Suprapubic skin (tissue), 4 donors: ENCODE measurements at regions not wholly inside any gene's neighbourhood (a gene's known extent, or its start where the extent isn't known, plus 50 kb on each side); places are given as distances from the start of the nearest gene placed in this dataset.

Experiments used
- POLR2A ChIP-seq, 2 donors: fragments of 450-650 bp; IDR thresholded peaks; one replicate each; pipeline ENCODE4 v1.6.1; 2017; ENCODE audit warnings: antibody characterized with exemption in 2 of 2, mild to moderate bottlenecking in 2 of 2, moderate library complexity in 2 of 2
- POLR2AphosphoS5 ChIP-seq, 3 donors: sonication (generic); formaldehyde crosslinking; IDR thresholded peaks; one replicate each; pipeline ENCODE4 v1.6.1; 2017; ENCODE audit warnings: antibody characterized with exemption in 3 of 3
- TF ChIP-seq, protein P1 (sequence below), 2 donors: fragments of 200-600 bp in 1 of 2; fragments of 450-650 bp in 1 of 2; sonication (generic) in 1 of 2; IDR thresholded peaks; one replicate each; pipeline ENCODE4 v1.5.1; 2016 to 2019; ENCODE audit warnings: antibody characterized with exemption in 2 of 2, mild to moderate bottlenecking in 1 of 2, moderate library complexity in 1 of 2

DNA sequence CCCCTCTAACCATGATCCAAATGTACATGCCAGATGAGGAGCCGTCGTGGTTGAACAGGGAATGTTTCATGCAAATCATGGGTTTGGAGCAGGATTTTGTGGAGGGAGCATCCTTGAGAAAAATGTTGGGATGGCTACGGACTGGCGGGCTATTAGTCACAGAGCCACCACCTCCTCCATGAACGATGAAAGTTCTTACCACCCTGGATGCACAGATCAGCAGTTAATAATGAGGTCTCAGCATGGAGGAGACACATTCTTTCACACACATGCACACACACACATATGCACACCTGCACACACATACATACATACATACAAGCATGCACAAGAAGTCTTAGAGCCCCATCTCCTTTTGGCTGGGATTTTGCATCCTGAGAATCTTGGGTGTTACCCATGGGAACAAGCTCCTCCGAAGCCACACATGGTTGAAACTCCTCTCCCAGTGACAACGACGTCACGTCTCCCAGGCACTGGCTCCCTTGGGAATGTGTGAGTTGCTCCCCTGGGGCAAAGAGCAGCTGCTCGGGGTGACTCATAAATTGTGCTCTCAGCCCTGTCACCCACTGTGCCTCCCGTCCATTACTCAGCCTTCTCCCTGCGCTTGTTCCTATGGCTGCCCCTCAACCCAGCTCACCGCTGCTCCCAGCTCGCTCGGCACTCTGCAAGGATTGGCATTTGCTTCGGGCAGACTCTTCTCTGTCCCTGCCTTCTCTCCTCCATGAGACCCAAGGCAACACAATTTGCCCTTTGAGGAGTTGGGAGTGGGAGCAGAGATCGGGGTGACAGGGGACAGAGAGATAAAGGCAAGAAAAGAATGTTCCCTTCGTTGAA is 344.6 kb downstream of the SOX9 start:
- TF ChIP-seq, protein P1, sequence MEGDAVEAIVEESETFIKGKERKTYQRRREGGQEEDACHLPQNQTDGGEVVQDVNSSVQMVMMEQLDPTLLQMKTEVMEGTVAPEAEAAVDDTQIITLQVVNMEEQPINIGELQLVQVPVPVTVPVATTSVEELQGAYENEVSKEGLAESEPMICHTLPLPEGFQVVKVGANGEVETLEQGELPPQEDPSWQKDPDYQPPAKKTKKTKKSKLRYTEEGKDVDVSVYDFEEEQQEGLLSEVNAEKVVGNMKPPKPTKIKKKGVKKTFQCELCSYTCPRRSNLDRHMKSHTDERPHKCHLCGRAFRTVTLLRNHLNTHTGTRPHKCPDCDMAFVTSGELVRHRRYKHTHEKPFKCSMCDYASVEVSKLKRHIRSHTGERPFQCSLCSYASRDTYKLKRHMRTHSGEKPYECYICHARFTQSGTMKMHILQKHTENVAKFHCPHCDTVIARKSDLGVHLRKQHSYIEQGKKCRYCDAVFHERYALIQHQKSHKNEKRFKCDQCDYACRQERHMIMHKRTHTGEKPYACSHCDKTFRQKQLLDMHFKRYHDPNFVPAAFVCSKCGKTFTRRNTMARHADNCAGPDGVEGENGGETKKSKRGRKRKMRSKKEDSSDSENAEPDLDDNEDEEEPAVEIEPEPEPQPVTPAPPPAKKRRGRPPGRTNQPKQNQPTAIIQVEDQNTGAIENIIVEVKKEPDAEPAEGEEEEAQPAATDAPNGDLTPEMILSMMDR (IDR thresholded peaks at IDR 0.05) = no peak
- TF ChIP-seq POLR2AphosphoS5 (IDR thresholded peaks at IDR 0.05) (no peak), POLR2A (IDR thresholded peaks at IDR 0.05) (no peak)
